ENCODE measurements at regions not wholly inside any gene's neighbourhood (a gene's known extent, or its start where the extent isn't known, plus 50 kb on each side); places are given as distances from the start of the nearest gene placed in this dataset.

- TF ChIP-seq CTCF (conservative IDR thresholded peaks at IDR 0.05): no peak
- TF ChIP-seq EZH2 (IDR thresholded peaks at IDR 0.05; ENCODE audit: low read depth): no peak
Measured at GRCh38 chr2:30038419-30038818, 108.4 kb upstream of the YPEL5 start.

Data from PC-9 (cell line).